Stimulated activated CD8-positive, alpha-beta memory T cell treated with anti-CD3 and anti-CD28 coated beads, Interleukin-12 subunit alpha, Interleukin-12 subunit beta, amount 100 ng/mL, for 1 hour (primary cell): ENCODE measurements at regions not wholly inside any gene's neighbourhood (a gene's known extent, or its start where the extent isn't known, plus 50 kb on each side); places are given as distances from the start of the nearest gene placed in this dataset.
"Not testable (repeated sequence)": the region's sequence is repeated elsewhere in the genome, so short reads cannot be mapped to it uniquely, and the experiment has no call there.

ENCODE experiments used
- DNase-seq: peaks from one replicate; pipeline ENCODE4 v3.0.0-alpha.2; 2020; ENCODE audit warnings: low read depth

DNA sequence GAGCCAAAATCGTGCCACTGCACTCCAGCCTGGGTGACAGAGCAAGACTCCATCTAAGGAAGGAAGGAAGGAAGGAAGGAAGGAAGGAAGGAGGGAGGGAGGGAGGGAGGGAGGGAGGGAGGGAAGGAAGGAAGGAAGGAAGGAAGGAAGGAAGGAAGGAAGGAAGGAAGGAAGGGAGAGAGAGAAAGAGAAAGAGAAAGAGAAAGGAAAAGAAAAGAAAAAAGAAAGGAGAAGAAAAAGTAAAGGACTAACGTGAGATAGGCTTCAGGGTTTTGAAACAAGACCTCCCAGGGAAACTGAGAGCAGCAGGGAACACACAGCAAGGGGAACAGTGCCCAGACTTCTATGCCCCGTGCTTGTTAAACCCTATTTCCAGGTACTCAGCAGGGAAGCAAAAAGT is 278.7 kb downstream of the C16orf95 start:
- not testable (repeated sequence) for DNase-seq

DNA sequence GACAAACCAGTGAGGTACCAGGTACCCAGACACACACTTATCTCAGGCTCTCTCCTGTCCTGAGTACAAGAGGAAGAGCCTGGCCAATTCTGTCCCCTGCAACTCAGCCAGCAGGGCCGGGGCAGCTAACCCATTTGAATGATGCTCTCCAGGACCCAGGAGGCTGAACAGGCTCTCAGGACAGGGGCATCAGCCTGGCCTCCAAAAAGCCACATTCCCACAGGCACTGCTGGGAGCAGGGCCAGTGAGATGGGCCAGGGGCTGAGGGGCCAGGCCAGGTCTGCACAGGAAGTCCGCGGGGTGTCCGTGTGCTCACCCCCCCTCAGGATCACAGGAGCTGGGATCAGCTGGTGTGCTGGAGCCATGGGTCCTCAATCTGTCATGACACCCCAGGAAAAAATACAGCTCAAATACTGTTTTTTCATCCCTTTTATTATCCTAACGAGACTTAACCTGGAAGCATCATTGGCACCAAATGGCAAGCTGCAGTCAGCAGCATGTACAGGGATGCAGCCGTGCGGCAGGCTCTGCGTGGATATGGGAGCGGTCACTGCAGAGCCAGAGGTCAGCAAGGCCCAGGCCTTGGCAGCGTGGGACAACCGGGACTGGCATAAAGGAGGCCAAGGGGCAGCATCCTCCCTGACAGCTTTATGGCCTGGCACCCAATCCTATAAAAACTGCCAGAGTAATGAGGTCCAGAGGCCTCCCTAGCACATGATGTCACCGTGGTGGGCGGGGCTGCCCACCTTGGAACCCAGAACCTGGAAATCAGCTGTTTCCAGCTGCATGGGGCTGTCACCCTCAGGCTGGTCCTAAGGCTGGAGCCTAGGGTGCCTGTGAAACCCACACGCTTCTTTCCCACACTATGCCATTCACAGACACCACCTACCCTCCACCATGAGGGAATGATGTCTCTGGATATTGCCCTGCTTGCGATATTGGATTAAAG is 276.7 kb downstream of the C16orf95 start:
- no peak for DNase-seq

DNA sequence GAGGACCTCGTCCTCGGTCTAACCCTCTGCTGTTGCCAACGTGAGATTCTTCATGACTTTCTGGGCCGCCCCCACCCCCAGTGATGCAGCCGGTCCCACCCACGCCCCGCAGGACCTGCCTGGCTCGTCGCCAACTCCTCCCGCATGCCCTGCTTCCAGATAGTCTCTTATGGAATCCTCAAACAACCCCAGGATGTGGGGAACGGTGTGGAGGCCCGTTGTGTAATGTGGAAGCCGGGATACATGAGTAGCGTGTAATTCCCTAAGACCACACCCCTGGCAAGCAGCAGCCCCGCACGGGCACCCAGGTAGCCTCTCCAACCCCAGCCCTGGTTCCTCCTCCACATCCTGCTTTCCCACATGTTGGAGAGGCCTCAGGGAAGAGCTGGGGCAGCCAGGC is 275.9 kb downstream of the C16orf95 start:
- no peak for DNase-seq

DNA sequence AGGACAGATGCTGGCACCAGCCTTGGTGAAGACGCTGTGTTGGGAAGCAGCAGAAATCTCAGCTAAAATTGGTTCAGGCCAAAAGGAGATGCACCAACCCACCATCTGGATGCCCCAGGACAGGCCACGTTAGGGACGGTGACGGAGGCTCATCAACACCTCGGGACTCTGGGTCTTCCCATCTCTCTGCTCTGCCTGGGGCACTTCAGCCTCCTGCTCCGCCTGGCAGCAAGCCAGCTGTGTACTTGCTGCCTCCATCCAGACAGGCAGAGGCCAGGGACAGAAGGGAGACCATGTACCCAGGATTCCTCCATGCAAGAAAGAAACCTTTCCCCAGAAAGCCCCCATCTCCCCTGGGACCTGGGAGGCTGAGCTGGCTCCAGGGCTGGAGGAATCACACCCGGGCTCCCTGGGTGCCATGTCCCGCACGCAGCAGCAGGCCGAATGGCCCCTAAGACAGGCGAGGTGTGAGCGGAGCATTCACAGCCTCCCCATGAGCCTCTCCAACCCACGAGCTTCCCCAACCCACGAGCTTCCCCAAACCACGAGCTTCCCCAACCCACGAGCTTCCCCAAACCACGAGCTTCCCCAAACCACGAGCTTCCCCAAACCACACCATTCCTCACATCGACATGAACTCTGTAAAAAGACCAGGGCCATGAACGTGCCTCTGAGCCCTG is 274.5 kb downstream of the C16orf95 start:
- no peak for DNase-seq

DNA sequence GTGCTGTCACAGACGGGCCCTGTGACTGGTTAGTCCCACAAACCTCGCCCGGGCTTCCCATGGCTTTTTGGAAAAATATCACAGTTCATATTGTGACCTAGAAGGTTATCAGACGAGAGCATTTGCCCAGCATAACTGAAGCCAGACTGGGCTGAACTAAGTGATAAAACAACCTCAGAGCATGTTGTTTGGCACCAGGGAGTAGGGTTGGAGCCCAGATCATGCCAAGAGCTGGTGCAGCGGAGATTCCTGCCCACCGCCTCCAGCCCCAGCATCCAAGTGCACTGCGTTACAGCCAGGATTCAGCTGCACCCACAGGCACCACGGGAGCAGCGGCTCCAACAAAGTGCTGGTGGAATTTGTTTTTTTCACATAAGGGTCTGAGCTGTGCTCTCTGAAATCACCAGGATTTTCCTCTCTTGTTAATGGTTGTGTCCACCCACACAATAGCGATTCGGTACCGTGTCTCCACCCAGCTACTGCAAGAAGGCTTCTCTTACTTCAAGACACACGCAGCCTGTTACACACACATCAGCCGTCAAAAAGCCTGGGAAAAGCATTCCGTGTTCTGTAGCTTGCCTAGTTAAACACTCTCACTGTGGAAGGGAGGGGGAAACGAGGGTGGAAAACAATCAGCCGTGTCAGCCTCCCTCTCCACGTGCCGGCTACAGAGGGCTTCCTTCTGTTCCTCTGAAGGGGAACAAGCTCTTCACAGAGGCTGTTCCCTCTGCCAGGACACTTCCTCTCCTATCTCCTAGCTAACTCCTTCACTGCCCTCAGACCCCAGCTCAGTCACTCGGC is 273.8 kb downstream of the C16orf95 start:
- no peak for DNase-seq

DNA sequence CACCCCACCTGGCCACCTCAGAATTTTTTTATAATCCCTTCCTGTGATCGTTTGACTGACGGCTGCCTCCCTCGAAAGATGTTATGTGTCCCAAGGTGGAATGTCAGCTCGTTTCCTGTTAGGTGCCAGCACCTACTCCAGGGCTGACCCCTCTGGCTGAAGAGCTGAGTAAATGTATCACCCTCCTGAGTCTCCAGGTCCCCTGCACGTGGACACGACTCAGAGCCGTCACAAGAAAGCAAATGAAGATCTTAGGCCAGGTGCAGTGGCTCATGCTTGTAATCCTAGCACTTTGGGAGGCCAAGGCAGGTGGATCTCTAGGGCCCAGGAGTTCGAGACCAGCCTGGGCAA is 273.2 kb downstream of the C16orf95 start:
- DNase-seq = no peak

GRCh38 chr16:87044829-87045228 is 272.4 kb downstream of the C16orf95 start:
- no peak for DNase-seq

DNA sequence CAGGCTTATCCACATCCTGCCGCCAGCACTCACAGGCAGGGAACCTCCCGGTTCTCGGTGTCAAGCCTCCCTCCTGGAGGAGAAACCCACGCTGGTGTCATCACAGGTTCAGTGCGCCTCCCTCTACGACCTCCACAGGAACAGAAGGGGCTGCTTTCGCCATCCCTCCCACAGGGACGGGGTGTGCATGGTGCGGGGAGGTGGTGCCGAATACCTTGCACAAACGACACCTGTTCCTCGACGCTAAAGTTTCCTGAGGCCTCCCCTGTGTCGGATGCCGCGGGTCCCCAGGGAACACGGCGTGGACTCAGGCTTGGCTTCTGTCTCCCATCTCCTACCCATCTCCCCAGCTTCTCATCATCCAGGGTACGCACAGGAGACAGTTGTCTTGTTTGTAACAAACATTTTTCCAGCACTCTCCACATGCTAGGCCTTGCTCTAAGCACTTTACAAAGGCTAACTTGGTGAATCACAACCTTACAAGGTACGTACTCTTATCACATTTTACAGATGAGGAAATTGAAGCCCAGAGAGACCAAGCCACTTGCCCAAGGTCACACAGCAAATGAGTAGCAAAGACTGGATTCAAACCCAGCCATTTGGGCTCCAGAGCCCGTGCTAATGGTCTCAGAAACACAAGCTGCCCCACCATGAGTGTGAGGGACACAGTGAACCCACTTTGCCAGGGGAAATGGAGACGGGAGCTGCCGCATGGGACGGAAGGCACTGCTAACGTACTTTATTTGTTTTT is 271.6 kb downstream of the C16orf95 start:
- DNase-seq = no peak

DNA sequence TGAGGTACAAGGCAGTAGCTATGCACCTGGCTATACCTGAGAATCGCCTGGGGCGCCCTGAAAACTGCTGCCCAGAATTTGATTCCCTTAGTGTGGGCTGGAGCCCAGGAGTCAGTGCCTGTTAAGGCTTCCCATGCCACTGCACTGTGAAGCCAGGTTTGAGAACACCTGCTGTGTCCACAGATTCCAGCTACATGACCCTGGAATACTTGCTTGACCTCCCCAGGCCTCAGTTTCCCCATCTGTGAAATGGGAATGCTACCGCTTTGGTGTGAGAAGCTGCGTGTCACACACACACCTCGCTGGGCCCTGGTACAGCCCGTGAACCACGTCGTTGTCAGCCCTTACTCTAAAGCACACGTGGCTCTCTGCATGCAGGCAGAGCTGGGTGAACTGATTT is 271.0 kb downstream of the C16orf95 start:
- no peak for DNase-seq

DNA sequence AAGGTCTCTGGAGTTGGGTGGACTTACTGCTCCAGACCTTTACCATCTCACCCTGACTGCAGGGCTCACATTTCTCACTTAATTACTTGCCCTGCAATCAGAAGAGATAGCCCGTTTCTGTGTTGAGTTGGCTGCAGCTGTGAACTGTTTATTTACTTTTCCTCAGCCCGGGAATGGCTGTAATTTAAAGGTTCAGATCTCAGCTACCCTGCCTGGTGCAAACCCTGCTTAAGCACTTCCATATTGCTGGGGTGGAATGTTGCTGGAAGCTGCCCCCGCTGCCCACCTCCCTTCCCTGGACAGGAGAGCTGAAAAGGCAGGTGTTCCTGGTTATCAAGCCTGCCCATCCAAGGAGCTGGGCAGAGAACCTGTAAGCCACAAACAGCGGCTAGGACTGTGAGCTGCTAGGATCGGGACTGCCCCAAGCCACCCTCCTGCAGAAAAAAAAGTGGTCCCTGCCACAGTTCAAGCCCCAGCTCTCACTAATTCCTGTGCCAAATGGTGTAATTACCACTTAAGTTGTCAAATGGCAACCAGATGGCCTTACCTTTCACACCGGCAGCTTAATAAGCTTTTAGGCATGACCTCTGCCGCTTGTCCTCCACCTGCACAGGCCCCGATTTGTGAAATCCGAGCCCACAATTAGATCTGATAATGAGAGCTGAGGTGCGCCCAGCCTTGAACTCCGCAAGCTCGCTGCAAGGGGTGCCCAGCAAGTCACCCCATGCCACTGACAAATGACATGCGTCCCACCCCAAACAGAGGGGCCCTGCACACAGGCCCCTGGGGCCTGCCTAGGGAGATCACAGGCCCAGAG is 269.8 kb downstream of the C16orf95 start:
- no peak for DNase-seq

DNA sequence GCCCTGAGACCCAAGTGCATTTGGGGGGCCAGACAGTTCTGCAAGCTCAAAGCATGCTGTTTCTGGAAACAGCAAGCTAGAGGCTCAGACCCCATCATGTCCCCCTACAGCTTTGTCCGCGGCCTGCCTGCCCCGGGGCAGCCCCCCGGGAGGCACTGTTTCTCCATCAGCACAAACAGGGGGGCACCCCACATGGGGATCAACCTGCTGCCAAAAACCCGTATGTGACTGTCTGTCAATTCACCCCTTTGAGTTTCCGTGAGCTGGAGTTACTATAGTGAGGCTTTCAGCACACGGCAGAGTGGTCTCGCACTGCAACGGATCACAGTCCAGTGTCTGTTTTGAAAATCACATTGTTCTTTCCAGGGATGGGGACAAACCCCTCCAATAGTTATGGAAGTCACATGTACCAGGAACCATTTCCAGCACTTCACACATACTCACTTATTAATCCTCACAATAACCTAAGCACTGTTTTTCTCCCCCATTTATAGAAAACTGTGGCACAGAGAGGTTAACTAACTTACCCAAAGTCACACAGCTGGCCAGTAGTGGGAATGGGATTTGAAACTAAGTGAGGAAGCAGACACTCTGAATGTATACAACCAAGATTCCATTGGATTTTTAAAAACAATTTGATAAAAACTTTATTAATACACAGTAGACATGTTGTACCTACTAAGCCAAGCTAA is 269.0 kb downstream of the C16orf95 start:
- no peak for DNase-seq

GRCh38 chr16:87048730-87049115 is 268.5 kb downstream of the C16orf95 start:
- DNase-seq = no peak

GRCh38 chr16:87049216-87049615 is 268.0 kb downstream of the C16orf95 start:
- not testable (repeated sequence) for DNase-seq

GRCh38 chr16:87050142-87050541 is 267.1 kb downstream of the C16orf95 start:
- DNase-seq = no peak

DNA sequence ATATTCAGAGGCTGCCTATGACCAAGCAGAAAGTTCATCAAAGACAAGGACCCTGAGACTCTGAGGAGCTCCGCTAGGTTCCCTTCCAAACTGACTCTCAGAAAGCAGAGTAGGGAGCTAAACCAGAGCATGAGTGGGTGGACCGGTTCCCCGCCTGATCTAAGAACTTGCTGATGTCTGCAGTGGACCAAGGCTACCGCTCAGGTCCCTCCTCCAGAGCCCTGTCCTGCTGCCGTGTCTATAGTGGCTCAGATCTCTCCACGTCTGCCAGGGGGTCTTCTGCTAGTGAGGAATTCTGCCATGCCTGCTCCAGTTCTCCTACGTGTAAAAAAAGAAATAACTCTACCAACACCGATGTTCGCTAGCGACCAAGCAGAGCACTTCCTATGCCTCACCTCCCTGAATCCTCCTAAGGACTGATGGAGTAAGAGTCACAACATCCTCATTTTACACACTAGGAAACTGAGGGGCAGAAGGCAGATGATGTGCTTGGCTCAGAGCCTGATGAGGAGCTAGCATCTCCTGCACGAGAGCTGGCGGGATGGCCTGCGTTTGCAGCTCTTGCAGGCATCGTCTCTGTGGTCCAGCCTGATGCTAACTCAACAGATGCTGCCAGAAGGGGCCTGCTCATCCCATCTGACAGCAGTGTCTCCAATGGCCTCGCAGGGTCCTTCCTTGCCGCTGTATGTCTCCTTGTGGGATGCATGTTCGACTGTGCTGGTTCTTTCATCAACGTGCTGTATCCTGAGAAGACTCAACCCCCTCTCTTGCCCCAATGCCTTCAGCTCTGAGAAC is 265.5 kb downstream of the C16orf95 start:
- no peak for DNase-seq

- DNase-seq = no peak
These were observed 264.7 kb downstream of the C16orf95 start for GRCh38 chr16:87052506-87052905.

- no peak for DNase-seq
These were observed 263.9 kb downstream of the C16orf95 start for GRCh38 chr16:87053016-87053982.

GRCh38 chr16:87054154-87054553 is 263.0 kb downstream of the C16orf95 start:
- no peak for DNase-seq
